Psoas muscle (tissue), 7 donors: ENCODE measurements at regions not wholly inside any gene's neighbourhood (a gene's known extent, or its start where the extent isn't known, plus 50 kb on each side); places are given as distances from the start of the nearest gene placed in this dataset.

Source experiments
- ATAC-seq, 4 donors: fragments of 200-7000 bp; cut with Tn5 transposase; one replicate each; pipeline ENCODE4 v1.9.1; 2020; ENCODE audit warnings: moderate library complexity in 3 of 4, mild to moderate bottlenecking in 2 of 4
- DNase-seq, 2 donors: peaks; one replicate each; pipeline ENCODE4 v3.0.0-alpha.2; 2020
- H3K27ac ChIP-seq: fragments of 200-600 bp; one replicate; pipeline ENCODE4 v1.8.0; 2022
- H3K27me3 ChIP-seq, 3 donors: fragments of 200-600 bp in 1 of 3; one replicate each; pipeline versions ENCODE4 v1.6.1 to v1.8.0; 2013 to 2022; ENCODE audit warnings: low read length in 2 of 3, mild to moderate bottlenecking in 2 of 3, moderate library complexity in 1 of 3; ENCODE audit not compliant: insufficient read depth in 3 of 3
- H3K36me3 ChIP-seq, 2 donors: fragments of 200-600 bp in 1 of 2; one replicate each; pipeline versions ENCODE4 v1.6.1 to v1.8.0; 2013 to 2022; ENCODE audit warnings: low read depth in 1 of 2, mild to moderate bottlenecking in 1 of 2, moderate library complexity in 1 of 2; ENCODE audit not compliant: insufficient read depth in 1 of 2
- H3K4me1 ChIP-seq: fragments of 200-600 bp; one replicate; pipeline ENCODE4 v1.8.0; 2022
- H3K4me3 ChIP-seq: fragments of 200-600 bp; one replicate; pipeline ENCODE4 v1.8.0; 2022; ENCODE audit warnings: mild to moderate bottlenecking
- H3K9me3 ChIP-seq: fragments of 200-600 bp; one replicate; pipeline ENCODE4 v1.8.0; 2022
- WGBS, 3 donors: extraction: QIAGEN DNeasy Blood & Tissue Kit; methylation state at CpG; one replicate each; pipeline versions ENCODE4 v1.1.6 to v1.1.7; 2013; 5-methylcytosine and 5-hydroxymethylcytosine counted together
- intact Hi-C, 2 donors: fragments of 100-400 bp; cut with DNase I; formaldehyde crosslinking; loops; one replicate each; pipeline versions ENCODE4 v1.11.0 to v1.14.2; 2022
- TF ChIP-seq, protein P1 (sequence below): fragments of 200-600 bp; IDR thresholded peaks from one replicate; pipeline ENCODE4 v1.8.0; 2022; ENCODE audit warnings: antibody characterized with exemption
- donor health status: healthy with polysubstance abuse.
- donor health status: DM: no; HTN: no; CAD: no; lungs with moderate emphysema.
- donor health status: Bipolar disorder and iron deficiency.
- donor health status: healthy.
- donor health status: DM: yes; HTN: yes; CAD: no.
- donor health status: DM: no; HTN: no; CAD: no.
- donor health status: DM: yes; HTN: yes; CAD: no.

DNA sequence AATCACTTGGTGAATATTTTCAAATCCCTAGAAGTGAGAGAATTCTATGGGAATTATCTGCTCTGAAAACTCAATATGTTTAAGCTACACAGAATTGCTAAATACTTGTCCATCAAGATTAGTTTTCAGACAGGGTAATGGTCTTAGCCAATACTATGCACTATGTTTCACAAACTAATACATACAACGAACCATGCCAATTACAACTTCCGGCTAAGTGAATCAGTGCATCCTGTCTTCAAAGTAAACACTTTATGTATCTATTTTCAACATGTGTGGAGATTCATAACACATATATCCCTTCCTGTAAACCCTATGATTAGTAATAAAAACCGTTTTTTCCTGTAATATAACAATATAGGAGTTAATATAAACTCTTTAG is 181.5 kb downstream of the POSTN start:
- no peak overlapping the region for H3K4me3 ChIP-seq
- no peaks in the 10 kb centered on the region for H3K9me3 ChIP-seq
- no peak for ATAC-seq
- no peaks in the 10 kb centered on the region for H3K4me1 ChIP-seq
- H3K27me3 ChIP-seq, result no peaks in the 10 kb centered on the region
- no peak for DNase-seq
- H3K27ac ChIP-seq, result no peak overlapping the region
- intact Hi-C loops, result no loop called here
- TF ChIP-seq, protein P1, sequence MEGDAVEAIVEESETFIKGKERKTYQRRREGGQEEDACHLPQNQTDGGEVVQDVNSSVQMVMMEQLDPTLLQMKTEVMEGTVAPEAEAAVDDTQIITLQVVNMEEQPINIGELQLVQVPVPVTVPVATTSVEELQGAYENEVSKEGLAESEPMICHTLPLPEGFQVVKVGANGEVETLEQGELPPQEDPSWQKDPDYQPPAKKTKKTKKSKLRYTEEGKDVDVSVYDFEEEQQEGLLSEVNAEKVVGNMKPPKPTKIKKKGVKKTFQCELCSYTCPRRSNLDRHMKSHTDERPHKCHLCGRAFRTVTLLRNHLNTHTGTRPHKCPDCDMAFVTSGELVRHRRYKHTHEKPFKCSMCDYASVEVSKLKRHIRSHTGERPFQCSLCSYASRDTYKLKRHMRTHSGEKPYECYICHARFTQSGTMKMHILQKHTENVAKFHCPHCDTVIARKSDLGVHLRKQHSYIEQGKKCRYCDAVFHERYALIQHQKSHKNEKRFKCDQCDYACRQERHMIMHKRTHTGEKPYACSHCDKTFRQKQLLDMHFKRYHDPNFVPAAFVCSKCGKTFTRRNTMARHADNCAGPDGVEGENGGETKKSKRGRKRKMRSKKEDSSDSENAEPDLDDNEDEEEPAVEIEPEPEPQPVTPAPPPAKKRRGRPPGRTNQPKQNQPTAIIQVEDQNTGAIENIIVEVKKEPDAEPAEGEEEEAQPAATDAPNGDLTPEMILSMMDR, result no peak
- no peaks in the 10 kb centered on the region for H3K36me3 ChIP-seq
- 34 to 56% (median 53%) methylated on average over 3 of the region's 3 CpGs for WGBS, 3 donors

DNA sequence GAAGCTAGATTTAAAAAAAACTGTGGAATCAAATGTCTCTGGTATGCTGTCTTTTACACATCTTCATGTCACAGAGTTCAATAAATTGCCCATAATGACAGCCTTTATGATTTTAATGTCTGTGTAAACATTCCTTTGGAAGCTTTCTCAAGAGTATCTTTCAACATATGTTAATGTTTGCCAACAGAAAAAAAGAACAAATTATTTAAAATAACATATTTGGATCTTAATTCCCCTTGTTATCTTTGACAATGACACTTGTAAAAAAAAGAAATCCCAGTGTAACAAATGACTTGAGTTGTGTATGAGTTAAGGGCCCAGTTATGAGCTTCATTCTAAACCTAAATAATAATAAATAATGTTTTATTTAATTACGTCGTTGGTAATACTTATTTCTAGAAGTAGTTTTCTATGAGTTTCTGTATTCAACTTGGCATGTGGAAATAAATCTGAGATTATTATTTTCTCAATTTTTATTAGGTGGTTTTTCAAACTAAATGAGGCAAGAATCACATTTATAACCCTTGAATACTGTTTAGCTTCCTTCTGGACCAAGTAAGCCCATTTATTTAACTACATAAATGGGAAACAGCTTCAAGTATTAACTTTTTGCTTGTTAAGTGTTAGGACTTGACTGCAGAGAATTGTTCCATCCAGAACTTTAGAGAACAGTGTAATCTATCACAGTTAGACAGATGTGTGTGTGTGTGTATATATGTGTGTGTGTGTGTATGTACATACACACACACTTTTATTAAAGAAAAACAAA is 182.1 kb downstream of the POSTN start:
- no peak for ATAC-seq
- H3K27ac ChIP-seq, result no peak overlapping the region
- no peaks in the 10 kb centered on the region for H3K4me1 ChIP-seq
- intact Hi-C loops, result no loop called here
- H3K9me3 ChIP-seq, result no peaks in the 10 kb centered on the region
- DNase-seq, result no peak
- WGBS, 3 donors, result 81 to 86% (median 81%) methylated on average over 2 of the region's 2 CpGs
- H3K36me3 ChIP-seq, result no peaks in the 10 kb centered on the region
- no peaks in the 10 kb centered on the region for H3K27me3 ChIP-seq
- TF ChIP-seq, protein P1, result no peak
- H3K4me3 ChIP-seq, result no peak overlapping the region

DNA sequence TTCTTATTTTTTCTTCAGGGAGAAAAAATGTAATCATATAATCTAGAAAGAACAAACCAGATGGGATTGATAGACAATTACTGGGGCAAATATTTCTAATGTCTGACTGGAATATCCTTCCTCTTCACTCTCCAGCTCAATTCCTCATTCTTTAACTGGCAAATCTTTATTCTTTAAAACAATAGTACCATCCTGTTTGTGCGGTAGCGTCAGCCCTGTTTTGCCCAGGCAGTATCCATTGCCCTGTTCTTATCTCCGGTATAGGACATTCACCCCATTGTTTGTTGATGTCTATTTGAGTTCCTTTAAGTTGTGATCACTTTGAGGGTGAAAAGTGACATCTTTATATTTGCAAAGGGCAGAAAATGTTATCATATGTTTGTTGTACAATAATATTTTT is 185.4 kb downstream of the POSTN start:
- Histone ChIP-seq H3K9me3 (no peaks in the 10 kb centered on the region), H3K4me1 (no peaks in the 10 kb centered on the region), H3K36me3 (no peaks in the 10 kb centered on the region), H3K4me3 (no peak overlapping the region), H3K27me3 (no peaks in the 10 kb centered on the region), H3K27ac (no peak overlapping the region)
- intact Hi-C loops, result no loop called here
- no peak for ATAC-seq
- no peak for DNase-seq
- TF ChIP-seq, protein P1, result no peak
- 75 to 91% (median 83%) methylated on average over 3 of the region's 3 CpGs for WGBS, 3 donors

DNA sequence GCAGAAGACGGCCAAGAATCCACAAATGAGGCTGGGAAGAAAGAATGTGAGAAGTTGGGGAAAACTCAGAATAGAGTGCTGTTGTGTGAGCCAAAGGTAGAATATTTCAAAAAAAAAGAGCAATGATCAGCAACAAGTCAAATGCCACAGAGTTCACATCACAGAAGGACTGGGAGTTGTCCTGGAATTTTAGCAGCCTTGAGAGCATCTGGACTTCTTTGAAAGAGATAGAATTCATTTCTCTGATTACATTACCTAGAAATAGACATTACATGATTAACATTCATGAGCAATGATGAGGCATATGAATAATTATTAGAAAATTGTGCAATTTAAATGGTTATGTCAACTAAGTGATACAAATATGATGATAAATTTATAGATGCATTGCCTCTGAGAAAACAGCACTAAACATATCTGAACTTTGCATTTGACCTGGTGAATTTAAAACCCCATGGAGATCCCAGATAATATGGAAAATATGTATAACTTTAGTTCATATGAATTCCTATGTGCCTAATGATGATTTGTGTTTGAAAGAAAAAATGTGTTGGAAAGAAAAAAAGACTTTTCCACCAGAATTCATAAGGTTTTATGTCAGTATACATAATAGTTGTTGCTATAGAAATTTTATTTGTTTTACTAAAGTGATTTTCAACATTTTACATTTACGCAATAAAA is 186.2 kb downstream of the POSTN start:
- no peak overlapping the region for H3K4me3 ChIP-seq
- WGBS, 3 donors, result 77 to 91% (median 89%) methylated on average over 2 of the region's 2 CpGs
- ATAC-seq (no peak), DNase-seq (no peak)
- no peaks in the 10 kb centered on the region for H3K4me1 ChIP-seq
- intact Hi-C loops, result no loop called here
- H3K27ac ChIP-seq, result no peak overlapping the region
- no peaks in the 10 kb centered on the region for H3K9me3 ChIP-seq
- H3K36me3 ChIP-seq, result no peaks in the 10 kb centered on the region
- no peaks in the 10 kb centered on the region for H3K27me3 ChIP-seq
- TF ChIP-seq, protein P1, result no peak
